Esophagus squamous epithelium (tissue), 4 donors: ENCODE measurements at regions not wholly inside any gene's neighbourhood (a gene's known extent, or its start where the extent isn't known, plus 50 kb on each side); places are given as distances from the start of the nearest gene placed in this dataset.

Experiments used
- POLR2A ChIP-seq, 4 donors: fragments of 450-650 bp; IDR thresholded peaks; one replicate each; pipeline ENCODE4 v1.6.1; 2017; ENCODE audit warnings: antibody characterized with exemption in 4 of 4, mild to moderate bottlenecking in 4 of 4, moderate library complexity in 3 of 4
- TF ChIP-seq, protein P1 (sequence below), 6 experiments: fragments of 450-650 bp in 4 of 6; fragments of 200-600 bp in 2 of 6; sonication (generic) in 2 of 6; IDR thresholded peaks; one replicate each; pipeline ENCODE4 v1.5.1; 2016 to 2019; ENCODE audit warnings: antibody characterized with exemption in 6 of 6, mild to moderate bottlenecking in 4 of 6, moderate library complexity in 4 of 6

DNA sequence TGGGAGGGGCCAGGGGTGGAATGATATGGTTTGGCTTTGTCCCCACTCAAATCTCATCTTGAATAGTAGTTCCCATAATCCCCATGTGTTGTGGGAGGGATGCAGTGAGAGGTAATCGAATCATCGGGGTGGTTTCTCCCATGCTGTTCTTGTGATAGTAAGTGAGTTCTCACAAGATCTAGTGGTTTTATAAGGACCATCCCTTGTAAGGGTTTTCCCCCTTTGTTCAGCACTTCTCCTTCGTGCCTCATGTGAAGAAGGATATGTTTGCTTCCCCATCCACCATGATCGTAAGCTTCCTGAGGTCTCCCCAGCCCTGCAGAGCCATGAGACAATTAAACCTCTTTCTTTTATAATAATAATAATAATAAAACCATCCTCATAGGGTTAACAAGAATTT is 53.4 kb upstream of the PRNP start:
- no peak for TF ChIP-seq POLR2A (IDR thresholded peaks at IDR 0.05)
- TF ChIP-seq, protein P1, sequence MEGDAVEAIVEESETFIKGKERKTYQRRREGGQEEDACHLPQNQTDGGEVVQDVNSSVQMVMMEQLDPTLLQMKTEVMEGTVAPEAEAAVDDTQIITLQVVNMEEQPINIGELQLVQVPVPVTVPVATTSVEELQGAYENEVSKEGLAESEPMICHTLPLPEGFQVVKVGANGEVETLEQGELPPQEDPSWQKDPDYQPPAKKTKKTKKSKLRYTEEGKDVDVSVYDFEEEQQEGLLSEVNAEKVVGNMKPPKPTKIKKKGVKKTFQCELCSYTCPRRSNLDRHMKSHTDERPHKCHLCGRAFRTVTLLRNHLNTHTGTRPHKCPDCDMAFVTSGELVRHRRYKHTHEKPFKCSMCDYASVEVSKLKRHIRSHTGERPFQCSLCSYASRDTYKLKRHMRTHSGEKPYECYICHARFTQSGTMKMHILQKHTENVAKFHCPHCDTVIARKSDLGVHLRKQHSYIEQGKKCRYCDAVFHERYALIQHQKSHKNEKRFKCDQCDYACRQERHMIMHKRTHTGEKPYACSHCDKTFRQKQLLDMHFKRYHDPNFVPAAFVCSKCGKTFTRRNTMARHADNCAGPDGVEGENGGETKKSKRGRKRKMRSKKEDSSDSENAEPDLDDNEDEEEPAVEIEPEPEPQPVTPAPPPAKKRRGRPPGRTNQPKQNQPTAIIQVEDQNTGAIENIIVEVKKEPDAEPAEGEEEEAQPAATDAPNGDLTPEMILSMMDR (IDR thresholded peaks at IDR 0.05) = no peak
